MCF 10A (cell line): ENCODE measurements at regions not wholly inside any gene's neighbourhood (a gene's known extent, or its start where the extent isn't known, plus 50 kb on each side); places are given as distances from the start of the nearest gene placed in this dataset.
"Not testable (repeated sequence)": the region's sequence is repeated elsewhere in the genome, so short reads cannot be mapped to it uniquely, and the experiment has no call there.

Experiments
- BruUV-seq: library from RNA; stranded (reverse); fragments of 400-500 nt; replicated peaks from 2 replicates; lab custom pipeline; 2021; lab: Mats Ljungman, UMichigan
- CTCF ChIA-PET: fragments of 300-600 bp; sonication (Branson Sonifier 250); formaldehyde crosslinking; extraction: SDS; loops from one replicate; lab custom pipeline; 2021; ENCODE audit warnings: antibody characterized with exemption, inconsistent platforms; lab: Yijun Ruan, JAX
- POLR2A ChIA-PET: fragments of 300-600, 350-650 bp; sonication (Branson Sonifier 250); formaldehyde crosslinking; extraction: SDS; loops from one replicate; lab custom pipeline; 2020; ENCODE audit warnings: antibody characterized with exemption, inconsistent platforms; lab: Yijun Ruan, JAX
- DNase-seq: peaks from one replicate; pipeline ENCODE4 v3.0.0-alpha.2; 2018; ENCODE audit not compliant: unreplicated experiment
- H3K27ac Mint-ChIP-seq: one replicate; pipeline ENCODE4 v1.8.0; 2022; ENCODE audit warnings: mild to moderate bottlenecking, low read depth, mixed read lengths; ENCODE audit not compliant: unreplicated experiment
- H3K27me3 Mint-ChIP-seq: one replicate; pipeline ENCODE4 v1.8.0; 2022; ENCODE audit warnings: mixed read lengths; ENCODE audit not compliant: insufficient read depth, unreplicated experiment
- H3K36me3 Mint-ChIP-seq: one replicate; pipeline ENCODE4 v1.8.0; 2022; ENCODE audit warnings: mild to moderate bottlenecking, moderate library complexity, mixed read lengths; ENCODE audit not compliant: insufficient read depth, unreplicated experiment
- H3K4me1 Mint-ChIP-seq: one replicate; pipeline ENCODE4 v1.8.0; 2022; ENCODE audit warnings: mixed read lengths; ENCODE audit not compliant: insufficient read depth, unreplicated experiment
- H3K4me3 Mint-ChIP-seq: one replicate; pipeline ENCODE4 v1.8.0; 2022; ENCODE audit warnings: mild to moderate bottlenecking, moderate library complexity, mixed read lengths; ENCODE audit not compliant: unreplicated experiment
- H3K9me3 Mint-ChIP-seq: one replicate; pipeline ENCODE4 v1.8.0; 2022; ENCODE audit warnings: mixed read lengths; ENCODE audit not compliant: unreplicated experiment
- intact Hi-C: fragments of 100-400 bp; cut with micrococcal nuclease; formaldehyde crosslinking; loops from 2 replicates; pipeline ENCODE4 v1.14.1; 2022

DNA sequence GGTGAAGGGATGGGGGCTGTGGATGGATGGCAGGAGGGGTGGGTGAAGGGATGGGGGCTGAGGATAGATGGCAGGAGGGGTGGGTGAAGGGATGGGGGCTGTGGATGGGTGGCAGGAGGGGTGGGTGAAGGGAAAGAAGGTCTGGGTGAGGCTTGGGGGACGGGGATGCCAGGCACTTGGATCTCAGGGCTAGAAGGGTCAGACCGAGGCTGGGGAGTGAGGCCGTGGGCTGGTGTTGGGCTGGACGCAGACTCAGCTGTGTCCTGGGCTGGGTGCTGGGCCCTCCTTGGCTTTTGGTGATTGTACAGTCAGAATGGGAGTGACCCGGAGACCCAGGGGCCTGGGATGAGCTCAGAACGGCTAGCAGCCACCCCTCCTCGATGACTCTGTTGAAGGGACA is 192.4 kb downstream of the TMEM121 start:
- H3K27me3 Mint-ChIP-seq, H3K4me1 Mint-ChIP-seq, BruUV-seq: not testable (repeated sequence)

DNA sequence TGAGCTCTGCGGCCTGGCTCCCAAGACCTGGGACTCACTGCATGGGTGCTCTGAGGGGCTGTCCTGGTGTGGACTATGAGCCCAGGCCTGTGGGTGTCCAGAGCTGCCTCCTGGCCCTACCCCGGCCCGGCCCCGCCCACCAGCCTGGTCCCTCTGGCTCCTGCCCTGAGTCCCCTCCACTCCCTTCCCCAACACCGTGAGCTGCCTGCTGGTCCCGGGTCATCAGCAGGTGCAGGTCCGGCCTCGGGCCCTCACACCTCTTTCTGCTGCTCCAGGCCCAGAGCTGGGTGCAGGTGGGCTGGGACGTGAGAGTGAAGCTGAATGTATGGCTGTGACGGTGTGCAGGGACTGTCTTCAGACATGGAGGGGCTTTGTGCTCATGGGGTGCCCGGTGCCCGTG is 193.7 kb downstream of the TMEM121 start:
- H3K36me3 Mint-ChIP-seq, intact Hi-C loops, H3K4me1 Mint-ChIP-seq, H3K27me3 Mint-ChIP-seq, H3K4me3 Mint-ChIP-seq, H3K27ac Mint-ChIP-seq, H3K9me3 Mint-ChIP-seq, BruUV-seq, POLR2A ChIA-PET, DNase-seq: not testable (repeated sequence)
- CTCF ChIA-PET, result interaction anchor here (0.6 kb wide), 1 partner anchor 226 kb away, joined by 4 read pairs; no protein-coding TSS in a partner anchor

More for the DNA sequence above, 192.4 kb downstream of the TMEM121 start:
- DNase-seq, H3K9me3 Mint-ChIP-seq, H3K27ac Mint-ChIP-seq, intact Hi-C loops, H3K36me3 Mint-ChIP-seq, H3K4me3 Mint-ChIP-seq, CTCF ChIA-PET, POLR2A ChIA-PET: not testable (repeated sequence)

DNA sequence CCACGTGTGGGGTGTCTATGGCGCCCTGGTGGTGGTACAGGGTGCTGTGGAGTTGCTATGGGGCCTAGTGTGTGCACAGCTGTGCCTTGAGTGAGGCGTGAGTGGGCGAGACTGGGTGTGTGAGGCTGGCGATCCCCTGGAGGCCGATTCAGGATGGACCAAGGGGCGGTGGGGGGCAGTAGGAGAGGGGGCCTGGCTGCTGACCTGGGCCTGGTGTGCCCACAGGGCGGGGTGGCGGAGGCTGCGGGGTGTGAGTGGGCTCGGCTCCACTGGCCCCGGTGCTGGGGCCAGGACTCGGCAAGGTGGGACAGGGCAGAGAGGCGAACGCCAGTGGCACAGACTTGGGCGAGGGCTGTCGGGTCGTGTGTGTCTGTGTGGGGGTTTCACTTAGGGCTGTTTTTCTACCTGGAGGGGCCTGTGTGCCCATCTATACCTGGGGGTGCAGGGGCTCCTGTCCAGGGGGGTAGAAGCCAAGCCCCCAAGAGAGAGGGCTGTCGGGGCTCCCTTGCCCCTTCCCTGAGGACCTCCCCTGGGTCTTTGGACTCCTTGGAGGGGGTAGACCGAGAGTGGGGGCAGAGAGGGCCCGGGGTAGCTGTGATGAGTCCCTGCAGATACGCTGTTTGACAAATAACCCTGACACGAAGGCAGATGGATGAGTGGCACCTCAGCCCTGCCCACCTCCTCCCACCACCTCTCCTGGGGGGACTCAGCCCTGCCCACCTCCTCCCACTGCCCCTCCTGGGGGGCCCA is 194.6 kb downstream of the TMEM121 start:
- H3K4me3 Mint-ChIP-seq, H3K9me3 Mint-ChIP-seq, H3K27me3 Mint-ChIP-seq, H3K4me1 Mint-ChIP-seq, DNase-seq, BruUV-seq, intact Hi-C loops, H3K27ac Mint-ChIP-seq, POLR2A ChIA-PET, H3K36me3 Mint-ChIP-seq, CTCF ChIA-PET: not testable (repeated sequence)

DNA sequence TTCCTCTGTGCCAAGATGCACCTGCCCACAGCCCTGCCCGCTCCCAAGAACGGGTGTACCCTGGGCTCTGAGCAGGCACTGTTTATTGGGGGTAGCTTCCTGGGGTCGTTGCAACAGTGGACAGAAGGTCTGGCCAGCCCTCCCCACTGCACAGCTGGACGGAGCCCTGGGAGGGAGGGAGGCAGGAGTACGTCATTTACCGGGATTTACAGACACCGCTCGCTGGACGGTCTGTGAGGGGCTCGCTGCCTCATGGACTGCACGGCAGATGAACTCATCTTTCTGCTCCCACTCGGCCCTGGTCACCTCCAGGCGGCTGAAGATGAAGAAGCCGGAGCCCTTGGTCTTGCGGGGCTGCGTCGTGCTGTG is 195.2 kb downstream of the TMEM121 start:
- intact Hi-C loops, BruUV-seq, H3K9me3 Mint-ChIP-seq: not testable (repeated sequence)

DNA sequence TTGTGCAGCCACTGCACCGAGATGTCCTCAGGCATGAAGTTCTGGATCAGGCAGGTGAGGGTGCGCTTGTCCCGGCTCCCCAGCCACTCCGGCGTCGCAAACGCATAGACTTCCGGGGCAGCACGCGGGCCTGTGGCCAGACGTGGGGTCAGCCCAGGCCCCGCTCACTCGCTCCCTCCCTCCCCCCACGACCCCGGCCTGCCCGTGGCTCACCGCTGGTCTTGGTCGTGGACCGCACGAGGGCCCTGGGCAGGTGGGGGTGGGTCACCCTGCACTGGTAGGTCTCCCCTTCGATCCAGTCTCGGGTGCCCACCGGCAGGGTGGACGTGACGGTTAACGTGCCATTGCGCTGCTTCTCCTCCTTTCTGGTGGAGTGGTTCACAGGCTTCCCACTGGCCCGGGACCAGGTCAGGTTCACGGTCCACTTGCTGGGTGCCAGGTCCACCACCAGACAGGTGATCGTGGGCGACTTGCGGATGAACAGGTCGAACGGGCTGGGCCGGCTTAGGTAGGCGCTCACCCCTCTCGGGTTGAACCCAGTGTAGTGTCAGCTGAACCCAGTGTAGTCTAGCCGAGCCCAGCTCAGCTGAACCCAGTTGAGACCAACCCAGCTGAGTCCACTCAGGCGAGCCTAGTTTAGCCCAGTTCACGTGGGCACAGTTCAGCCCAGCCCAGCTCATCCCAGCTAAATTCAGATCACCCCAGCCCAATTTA is 195.8 kb downstream of the TMEM121 start:
- POLR2A ChIA-PET, H3K27me3 Mint-ChIP-seq, H3K4me1 Mint-ChIP-seq, CTCF ChIA-PET, intact Hi-C loops, BruUV-seq, H3K4me3 Mint-ChIP-seq, H3K27ac Mint-ChIP-seq, H3K36me3 Mint-ChIP-seq, DNase-seq, H3K9me3 Mint-ChIP-seq: not testable (repeated sequence)

More for the DNA sequence above, 195.2 kb downstream of the TMEM121 start:
- H3K4me1 Mint-ChIP-seq, H3K4me3 Mint-ChIP-seq, CTCF ChIA-PET, H3K27ac Mint-ChIP-seq, POLR2A ChIA-PET, DNase-seq, H3K27me3 Mint-ChIP-seq, H3K36me3 Mint-ChIP-seq: not testable (repeated sequence)

DNA sequence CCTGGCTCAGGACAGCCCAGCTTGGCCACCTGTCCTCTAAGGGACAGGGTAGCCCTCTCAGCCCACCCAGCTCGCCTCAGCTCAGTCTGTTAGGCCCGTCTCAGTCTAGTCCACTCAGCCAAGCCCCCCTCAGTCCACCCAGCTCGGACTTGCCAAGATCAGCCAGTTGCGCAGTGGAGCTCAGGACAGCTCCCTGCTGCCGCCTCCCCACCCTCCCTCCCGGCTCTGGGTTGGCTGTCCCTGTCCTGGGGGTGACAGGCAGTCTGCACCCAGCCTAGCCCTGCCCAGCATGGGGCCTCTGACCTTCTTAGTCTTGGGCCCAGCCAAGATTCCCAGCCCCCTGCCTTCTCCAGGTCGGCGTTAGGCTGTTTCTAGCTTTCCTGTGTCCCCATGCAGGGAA is 196.9 kb downstream of the TMEM121 start:
- H3K9me3 Mint-ChIP-seq, H3K4me3 Mint-ChIP-seq, CTCF ChIA-PET, H3K4me1 Mint-ChIP-seq, H3K27ac Mint-ChIP-seq, intact Hi-C loops, DNase-seq, BruUV-seq, H3K27me3 Mint-ChIP-seq, POLR2A ChIA-PET, H3K36me3 Mint-ChIP-seq: not testable (repeated sequence)

DNA sequence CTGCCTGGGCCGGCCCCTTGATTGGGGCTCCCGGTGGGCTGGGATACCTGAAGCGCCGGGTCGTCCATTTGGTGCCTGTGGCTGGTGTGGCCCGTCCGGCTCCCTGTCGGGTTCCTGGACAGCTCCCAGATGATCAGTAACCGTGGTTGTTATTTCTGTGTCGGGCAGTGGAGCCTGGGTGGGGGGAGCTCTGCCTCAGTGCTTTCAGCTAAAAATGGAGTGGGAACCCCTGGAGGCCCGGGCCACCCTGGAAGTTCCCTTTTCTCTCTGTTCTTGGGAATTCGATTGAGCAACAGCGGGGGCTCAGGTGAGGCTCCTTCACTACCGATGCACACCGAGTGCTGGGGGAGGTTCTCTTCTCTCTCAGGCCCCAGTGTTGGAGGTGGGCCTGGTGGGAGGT is 197.4 kb downstream of the TMEM121 start:
- H3K27me3 Mint-ChIP-seq, H3K27ac Mint-ChIP-seq, intact Hi-C loops, H3K9me3 Mint-ChIP-seq, H3K4me1 Mint-ChIP-seq, H3K36me3 Mint-ChIP-seq, DNase-seq, BruUV-seq, H3K4me3 Mint-ChIP-seq, POLR2A ChIA-PET, CTCF ChIA-PET: not testable (repeated sequence)

DNA sequence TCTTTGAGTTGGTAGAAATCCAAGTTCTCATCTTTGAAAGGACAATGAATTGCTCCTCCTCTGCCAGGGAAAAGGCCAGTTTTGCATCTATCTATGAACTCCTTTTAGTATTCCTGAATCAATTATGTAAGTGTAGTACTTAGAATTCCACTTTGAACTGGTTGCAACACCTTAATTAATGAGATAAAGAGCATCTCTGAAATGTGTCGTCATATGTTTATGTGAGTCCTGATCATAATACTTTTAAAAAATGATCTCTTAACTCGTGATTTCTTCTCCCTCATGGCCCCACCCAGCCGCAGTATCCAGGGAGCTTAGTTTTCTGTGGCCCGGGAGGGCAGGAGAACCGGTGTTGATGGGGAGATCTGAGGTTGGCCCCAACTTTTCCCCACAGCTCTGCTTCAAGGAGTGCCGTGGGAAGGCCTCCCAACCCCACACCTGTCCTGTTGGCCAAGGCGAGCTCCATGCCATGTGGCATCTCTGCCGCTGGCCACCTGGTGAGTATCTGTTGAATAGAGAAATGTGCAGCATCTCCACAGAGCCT is 203.5 kb downstream of the TMEM121 start:
- H3K36me3 Mint-ChIP-seq, BruUV-seq, POLR2A ChIA-PET, intact Hi-C loops, H3K27me3 Mint-ChIP-seq, CTCF ChIA-PET, H3K27ac Mint-ChIP-seq, H3K4me1 Mint-ChIP-seq, H3K4me3 Mint-ChIP-seq, DNase-seq: not testable (repeated sequence)
- peaks cover 12% of the 10 kb centered on the region for H3K9me3 Mint-ChIP-seq

- DNase-seq, BruUV-seq, H3K4me1 Mint-ChIP-seq, H3K27ac Mint-ChIP-seq, H3K27me3 Mint-ChIP-seq, intact Hi-C loops, H3K4me3 Mint-ChIP-seq, POLR2A ChIA-PET, H3K36me3 Mint-ChIP-seq: not testable (repeated sequence)
- peaks cover 12% of the 10 kb centered on the region for H3K9me3 Mint-ChIP-seq
- CTCF ChIA-PET, result interaction anchor here (0.6 kb wide), 1 partner anchor 526 kb away, joined by 5 read pairs; no protein-coding TSS in a partner anchor
Measured at GRCh38 chr14:105730731-105731130, 204.3 kb downstream of the TMEM121 start.
